ENCODE measurements at regions not wholly inside any gene's neighbourhood (a gene's known extent, or its start where the extent isn't known, plus 50 kb on each side); places are given as distances from the start of the nearest gene placed in this dataset.
"Not testable (repeated sequence)": the region's sequence is repeated elsewhere in the genome, so short reads cannot be mapped to it uniquely, and the experiment has no call there.

DNA sequence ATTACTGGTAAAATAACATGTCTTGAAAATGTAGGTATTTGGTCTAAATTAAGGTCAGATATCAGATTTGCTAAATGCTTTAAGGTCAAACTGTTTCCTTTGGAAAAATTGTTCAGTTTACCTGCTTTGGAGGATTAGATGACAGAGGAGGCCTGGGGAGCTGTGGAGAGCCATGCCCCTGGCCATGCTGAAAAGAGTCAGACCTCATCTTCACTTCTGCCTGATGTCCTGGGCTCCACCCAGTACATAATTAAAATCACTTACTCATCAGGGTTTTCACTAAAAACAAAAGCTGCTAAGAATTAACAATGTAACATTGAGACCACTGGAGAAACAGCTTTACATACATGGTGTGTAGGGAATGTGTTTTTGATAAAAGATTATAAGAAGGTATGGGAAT lies 60.8 kb upstream of the UNC93A start:
- FAIRE-seq = no peak

DNA sequence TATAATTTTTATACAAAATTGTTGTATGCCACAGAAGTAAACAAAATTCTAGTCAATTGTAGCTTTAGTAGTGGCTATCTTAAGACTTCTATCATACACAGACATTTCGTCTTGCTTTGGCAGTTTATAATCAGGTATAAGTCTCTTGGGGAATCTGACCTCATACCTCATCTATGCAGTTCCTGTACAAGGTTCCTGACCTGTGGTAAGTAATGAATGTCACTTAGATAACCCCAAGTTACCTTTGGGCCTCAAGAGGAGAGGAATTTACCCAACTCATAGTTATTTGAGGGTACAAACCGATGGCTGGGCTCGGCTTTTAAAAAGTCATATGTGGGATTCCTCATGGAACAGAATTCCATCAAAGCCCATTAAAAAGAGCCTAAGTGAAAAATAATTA lies 58.8 kb upstream of the UNC93A start:
- no peak for FAIRE-seq

DNA sequence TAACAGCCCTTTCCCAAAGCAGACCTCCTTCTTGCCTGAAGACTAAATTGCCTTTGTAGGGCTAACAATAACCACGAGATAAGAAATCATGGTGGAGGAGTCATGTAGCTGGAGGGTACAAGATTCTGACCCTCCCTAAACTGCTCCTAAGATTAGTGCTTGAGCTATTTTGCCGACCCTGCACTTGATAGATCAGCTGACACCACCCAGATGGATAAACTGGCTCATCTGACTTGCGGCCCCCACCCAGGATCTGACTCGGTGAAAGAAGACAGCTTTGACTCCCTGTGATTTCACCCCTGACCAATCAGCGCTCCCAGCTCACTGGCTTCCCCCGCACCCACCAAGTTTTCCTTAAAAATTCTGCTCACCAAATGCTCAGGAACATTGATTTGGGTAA lies 57.6 kb upstream of the UNC93A start:
- no peak for FAIRE-seq

- FAIRE-seq = not testable (repeated sequence)
These were observed 56.5 kb upstream of the UNC93A start for GRCh38 chr6:167234576-167234975.

DNA sequence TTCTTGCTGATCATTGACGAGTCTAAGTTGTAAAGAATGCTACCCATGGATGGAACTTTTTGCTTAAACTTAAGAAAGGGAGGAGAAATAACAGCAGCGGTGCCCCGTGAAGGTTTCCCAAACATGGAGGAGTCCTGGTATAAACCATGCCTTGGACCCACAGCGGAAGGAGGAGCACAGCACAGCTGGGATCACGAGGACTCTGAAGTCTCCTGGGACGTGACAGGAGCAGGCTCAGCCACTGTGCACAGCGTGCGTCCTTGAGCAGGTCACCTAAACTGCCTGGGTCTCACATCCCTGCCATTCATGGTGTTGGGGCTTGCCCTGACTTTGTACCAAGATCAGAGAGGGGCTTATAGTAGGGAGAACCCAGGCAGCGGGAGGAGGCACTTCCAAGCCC lies 56.1 kb upstream of the UNC93A start:
- FAIRE-seq = no peak

- FAIRE-seq = no peak
These were observed 55.5 kb upstream of the UNC93A start for GRCh38 chr6:167235421-167236238.

- FAIRE-seq = no peak
These were observed 54.9 kb upstream of the UNC93A start for GRCh38 chr6:167236239-167236571.

DNA sequence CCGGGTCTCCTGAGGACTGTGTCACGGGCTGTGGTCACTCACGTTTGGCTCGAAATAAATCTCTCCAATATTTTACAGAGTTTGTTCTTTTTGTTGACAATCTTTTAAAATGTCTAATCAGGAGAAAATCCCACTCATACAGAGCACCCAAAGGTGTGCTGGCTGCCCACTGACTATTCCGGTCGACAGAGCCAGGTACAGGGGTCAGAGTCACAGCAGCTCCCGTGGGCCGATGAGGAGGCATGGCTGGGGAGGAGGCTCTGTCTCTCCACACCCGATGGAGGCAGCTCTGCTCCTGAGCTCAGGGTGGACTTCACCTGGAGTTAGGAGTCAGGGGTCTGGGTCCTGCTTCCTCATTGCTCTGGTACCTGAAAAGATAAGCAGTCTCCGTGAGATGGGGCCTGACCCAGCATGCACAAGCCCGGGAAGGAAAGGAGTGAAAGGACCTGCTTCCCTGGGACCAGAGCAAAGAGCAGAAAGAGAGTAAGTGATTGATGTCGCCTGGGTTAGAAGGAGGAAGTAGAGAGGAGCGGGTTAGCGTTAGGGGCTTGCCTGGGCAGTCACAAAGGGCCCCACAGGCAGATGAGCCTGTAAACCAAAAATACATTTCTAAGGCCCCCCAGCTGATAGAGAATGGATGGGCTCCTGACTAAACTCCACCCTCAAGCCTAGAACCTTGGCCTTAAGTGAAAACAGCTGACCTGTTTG lies 53.5 kb upstream of the UNC93A start:
- no peak for FAIRE-seq

DNA sequence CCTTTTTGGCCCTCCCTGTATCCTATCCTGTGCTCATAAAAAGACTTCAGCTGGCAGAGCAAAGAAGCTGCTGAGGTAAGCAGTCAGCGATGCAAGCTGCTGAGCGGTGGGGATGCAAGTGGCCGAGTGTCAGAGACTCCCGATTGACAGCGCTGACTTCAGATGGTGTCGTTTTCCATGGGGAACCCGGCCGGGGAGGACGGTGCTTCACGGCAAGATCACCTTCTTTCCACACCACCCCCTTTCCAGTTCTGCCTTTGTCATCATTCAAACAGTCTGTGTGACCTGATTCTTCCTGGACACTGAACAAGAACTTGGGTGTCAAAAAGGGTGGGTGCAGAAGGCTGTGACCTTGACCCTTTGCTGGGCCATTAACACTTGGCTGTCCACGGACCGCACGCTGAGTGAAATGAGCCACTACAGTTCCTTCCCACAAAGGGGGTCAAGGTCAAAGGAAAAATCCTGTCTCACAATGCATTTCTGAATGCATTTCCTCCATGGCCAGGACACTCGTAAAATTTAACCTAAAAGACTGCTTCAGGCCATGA lies 52.9 kb upstream of the UNC93A start:
- no peak for FAIRE-seq

GRCh38 chr6:167238694-167239467 lies 52.2 kb upstream of the UNC93A start:
- no peak for FAIRE-seq

DNA sequence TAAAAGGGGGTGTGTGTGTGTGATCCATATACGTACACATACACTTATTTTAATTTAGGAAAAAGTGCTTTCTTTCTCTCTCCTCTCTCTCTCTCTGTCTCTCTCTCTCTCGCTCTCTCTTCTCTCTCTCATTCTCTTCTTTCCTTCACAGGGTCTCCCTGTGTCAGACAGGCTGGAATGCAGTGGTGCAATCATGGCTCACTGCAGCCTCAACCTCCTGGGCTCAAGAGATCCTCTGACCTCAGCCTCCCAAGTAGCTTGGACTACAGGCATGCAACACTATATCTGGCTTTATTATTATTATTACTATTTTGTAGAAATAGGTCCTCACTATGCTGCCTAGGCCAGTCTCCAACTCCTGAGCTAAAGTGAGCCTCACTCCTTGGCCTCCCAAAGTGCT lies 51.6 kb upstream of the UNC93A start:
- FAIRE-seq = not testable (repeated sequence)

- FAIRE-seq = no peak
These were observed 51.0 kb upstream of the UNC93A start for GRCh38 chr6:167240034-167240541.
